NB4 (cell line): ENCODE measurements at regions not wholly inside any gene's neighbourhood (a gene's known extent, or its start where the extent isn't known, plus 50 kb on each side); places are given as distances from the start of the nearest gene placed in this dataset.
"Not testable (repeated sequence)": the region's sequence is repeated elsewhere in the genome, so short reads cannot be mapped to it uniquely, and the experiment has no call there.

Experiments
- DNase-seq: peaks from one replicate; pipeline ENCODE4 v3.0.0; 2010; ENCODE audit warnings: low read depth
- H3K4me3 ChIP-seq: one replicate; pipeline ENCODE4 v1.5.1; 2011; ENCODE audit warnings: mild to moderate bottlenecking, low read depth, low read length, moderate library complexity
- CTCF ChIP-seq: IDR thresholded peaks from one replicate; pipeline ENCODE4 v1.5.1; 2012; ENCODE audit warnings: low read depth, low read length
- MAX ChIP-seq: IDR thresholded peaks from 2 replicates; pipeline ENCODE4 v1.6.1; 2011; ENCODE audit warnings: low read depth, low read length
- MYC ChIP-seq: IDR thresholded peaks from 2 replicates; pipeline ENCODE4 v1.6.1; 2011; ENCODE audit warnings: low read depth, low read length
- POLR2A ChIP-seq: IDR thresholded peaks from 2 replicates; pipeline ENCODE4 v1.6.1; 2011; ENCODE audit warnings: mild to moderate bottlenecking; ENCODE audit not compliant: insufficient read length; ENCODE audit errors: extremely low read depth

DNA sequence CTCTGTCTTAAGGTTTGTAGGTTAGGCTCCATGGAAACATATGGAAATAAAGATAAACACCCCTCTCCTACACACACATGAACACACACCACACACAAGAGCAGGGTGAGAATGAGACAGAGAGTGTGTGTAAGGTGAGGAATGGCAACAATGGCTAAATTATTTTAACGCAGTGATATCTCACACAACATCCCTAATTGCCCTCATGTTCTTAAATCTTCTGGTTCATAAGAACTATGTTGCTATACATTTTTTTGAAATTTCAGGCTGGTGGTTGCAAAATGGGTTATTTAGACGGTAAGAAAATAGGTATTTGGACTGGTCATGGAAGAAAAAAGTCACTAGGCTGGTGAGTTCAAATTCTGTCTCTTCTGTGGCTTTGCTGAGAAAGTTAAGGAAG is 316.7 kb upstream of the ESRRG start:
- DNase-seq, result no peak
- TF ChIP-seq CTCF (no peak), MYC (no peak), POLR2A (no peak), MAX (no peak)
- no peak overlapping the region for H3K4me3 ChIP-seq

GRCh38 chr1:217039139-217039538 is 315.9 kb upstream of the ESRRG start:
- not testable (repeated sequence) for H3K4me3 ChIP-seq, DNase-seq

GRCh38 chr1:217036757-217037156 is 313.5 kb upstream of the ESRRG start:
- no peak overlapping the region for H3K4me3 ChIP-seq
- TF ChIP-seq POLR2A (no peak), CTCF (no peak), MYC (no peak), MAX (no peak)
- no peak for DNase-seq

- TF ChIP-seq MAX (no peak), POLR2A (no peak), MYC (no peak), CTCF (no peak)
- no peak for DNase-seq
- no peak overlapping the region for H3K4me3 ChIP-seq
Measured at GRCh38 chr1:217032715-217033367, 309.6 kb upstream of the ESRRG start.

GRCh38 chr1:217029281-217030157 is 306.3 kb upstream of the ESRRG start:
- no peak for DNase-seq
- no peak overlapping the region for H3K4me3 ChIP-seq
- TF ChIP-seq POLR2A, result no peak
- TF ChIP-seq CTCF, result no peak
- no peak for TF ChIP-seq MYC
- no peak for TF ChIP-seq MAX

DNA sequence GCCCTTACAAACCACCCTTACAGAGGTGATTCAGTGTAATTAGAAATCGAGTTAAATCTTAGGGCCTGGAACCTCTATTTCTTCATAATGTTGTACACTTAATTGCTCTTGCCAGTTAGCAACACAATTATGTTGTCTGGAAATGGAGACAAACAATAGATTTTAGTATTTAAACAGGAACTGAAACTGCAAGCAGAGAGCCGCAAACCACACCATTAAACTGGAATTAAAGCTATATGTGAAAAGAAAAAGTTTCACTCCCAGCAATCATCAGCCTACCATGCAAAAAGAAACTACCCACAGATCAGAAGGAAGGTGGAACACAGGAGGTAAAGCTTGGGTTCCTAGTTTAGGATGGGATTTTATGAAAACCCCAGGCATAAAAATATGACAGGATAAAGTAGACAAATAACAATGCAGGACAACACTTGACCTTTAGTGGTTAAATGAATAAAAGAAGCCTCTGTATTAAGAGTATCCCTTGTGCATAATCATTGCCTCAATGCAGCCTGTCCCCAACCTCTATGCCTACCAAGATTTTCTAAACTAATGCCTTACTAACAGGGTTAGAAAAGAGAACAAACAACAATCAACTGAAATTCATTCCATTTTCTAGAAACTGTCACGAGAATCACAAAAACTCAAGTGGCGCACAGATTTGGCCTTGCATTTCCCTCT is 304.3 kb upstream of the ESRRG start:
- no peak for TF ChIP-seq POLR2A
- DNase-seq, result peak; percentile 50
- H3K4me3 ChIP-seq, result no peak overlapping the region
